ENCODE measurements at regions not wholly inside any gene's neighbourhood (a gene's known extent, or its start where the extent isn't known, plus 50 kb on each side); places are given as distances from the start of the nearest gene placed in this dataset.

DNA sequence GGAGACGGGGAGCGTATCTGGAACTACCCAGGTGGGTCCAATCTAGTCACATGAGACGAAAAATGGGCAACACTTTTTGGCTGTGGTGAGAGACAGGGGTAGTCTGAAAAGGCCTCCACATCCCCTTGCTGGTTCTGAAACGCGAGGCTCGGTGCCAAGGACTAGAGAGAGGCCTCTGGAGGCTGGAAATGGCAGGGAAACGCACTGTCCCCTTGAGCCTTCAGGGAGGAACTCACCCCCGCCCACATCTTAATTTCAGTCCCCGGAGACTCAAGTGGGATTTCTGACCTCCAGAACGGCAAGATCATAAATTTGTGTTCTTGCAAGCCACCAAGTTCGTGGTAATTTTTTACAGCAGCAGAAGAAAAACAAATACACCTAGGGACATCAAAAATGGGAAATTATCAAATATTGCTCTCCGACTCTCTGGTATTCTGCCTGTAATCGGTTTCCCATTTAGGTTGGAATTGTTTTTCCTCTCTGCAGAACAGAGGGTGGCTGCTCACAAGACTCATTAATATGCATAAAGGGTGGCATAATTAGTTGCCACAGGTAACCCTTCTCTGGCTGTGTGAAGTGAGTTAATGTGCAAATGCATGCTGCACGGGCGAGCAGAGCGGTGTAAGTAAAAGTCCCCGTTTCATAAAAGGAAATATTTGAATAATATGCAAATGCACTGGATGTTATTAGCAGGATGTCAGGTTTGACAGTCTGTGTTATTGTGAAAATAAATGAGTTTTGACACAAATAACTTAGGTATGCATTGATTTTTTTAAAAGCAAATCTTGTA is 185.7 kb downstream of the ARRDC4 start:
- DNase-seq = no peak

- DNase-seq = no peak
Measured at GRCh38 chr15:98147415-98147814, 186.9 kb downstream of the ARRDC4 start.

DNA sequence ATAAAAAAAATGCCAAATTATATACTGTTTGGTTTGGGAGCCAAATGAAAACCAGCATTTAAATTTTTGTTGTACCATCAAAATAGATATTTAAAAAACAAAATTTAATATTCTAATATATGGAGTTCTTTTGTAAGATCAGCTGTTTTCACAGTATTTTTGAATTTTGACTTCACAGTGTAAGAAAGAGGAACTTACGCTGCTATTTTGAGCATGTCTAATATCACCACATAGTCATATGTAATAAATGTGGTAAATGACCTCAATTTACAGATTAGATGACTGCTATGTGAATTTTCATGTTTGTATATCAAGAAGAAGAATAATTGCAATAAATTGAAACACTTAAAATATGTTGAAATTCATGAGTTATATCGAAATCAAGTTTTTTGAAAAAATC is 189.6 kb downstream of the ARRDC4 start:
- no peak for DNase-seq

- no peak for DNase-seq
Measured at GRCh38 chr15:98150536-98150935, 190.0 kb downstream of the ARRDC4 start.

GRCh38 chr15:98151096-98151495 is 190.6 kb downstream of the ARRDC4 start:
- no peak for DNase-seq

- DNase-seq = no peak
Measured at GRCh38 chr15:98152156-98152555, 191.7 kb downstream of the ARRDC4 start.

- DNase-seq = no peak
Measured at GRCh38 chr15:98154863-98155262, 194.4 kb downstream of the ARRDC4 start.

GRCh38 chr15:98155356-98155755 is 194.9 kb downstream of the ARRDC4 start:
- DNase-seq = no peak

- DNase-seq = no peak
Measured at GRCh38 chr15:98160236-98160635, 199.7 kb downstream of the ARRDC4 start.

DNA sequence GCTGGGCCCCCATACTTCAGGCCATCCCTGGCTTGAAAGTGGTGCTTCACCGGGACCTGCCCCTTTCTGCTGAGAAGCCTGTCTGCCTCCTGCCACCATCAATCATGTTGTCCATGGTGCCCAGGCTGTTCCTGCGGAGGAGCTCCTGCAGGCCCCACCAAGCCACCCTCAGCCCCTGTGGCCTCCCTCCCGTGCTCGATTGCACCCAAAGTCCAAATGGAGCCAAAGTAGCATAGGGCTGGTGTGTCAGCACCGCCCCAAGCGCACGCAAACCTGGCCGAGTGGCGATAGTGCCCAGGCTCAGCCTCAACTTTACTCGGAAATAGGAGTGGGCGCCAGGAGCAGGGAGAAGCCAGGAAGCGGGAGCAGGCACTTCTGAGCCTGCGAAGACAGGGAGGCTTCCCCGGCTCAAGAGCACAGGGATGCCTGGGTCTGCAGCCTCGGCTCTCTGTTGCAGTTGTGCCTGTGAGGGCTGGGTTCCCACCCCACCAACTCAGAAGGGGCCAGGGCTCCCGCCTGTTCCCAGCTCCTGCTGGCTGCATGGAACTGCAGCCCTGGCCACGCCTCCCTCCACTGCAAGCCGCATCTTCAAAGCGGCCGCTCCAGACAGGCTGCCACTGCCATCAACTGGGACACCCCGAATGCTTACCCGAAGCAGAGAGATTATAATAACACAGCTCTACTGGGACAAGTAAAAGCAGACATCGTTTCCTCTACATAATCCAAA is 203.0 kb downstream of the ARRDC4 start:
- DNase-seq = no peak

DNA sequence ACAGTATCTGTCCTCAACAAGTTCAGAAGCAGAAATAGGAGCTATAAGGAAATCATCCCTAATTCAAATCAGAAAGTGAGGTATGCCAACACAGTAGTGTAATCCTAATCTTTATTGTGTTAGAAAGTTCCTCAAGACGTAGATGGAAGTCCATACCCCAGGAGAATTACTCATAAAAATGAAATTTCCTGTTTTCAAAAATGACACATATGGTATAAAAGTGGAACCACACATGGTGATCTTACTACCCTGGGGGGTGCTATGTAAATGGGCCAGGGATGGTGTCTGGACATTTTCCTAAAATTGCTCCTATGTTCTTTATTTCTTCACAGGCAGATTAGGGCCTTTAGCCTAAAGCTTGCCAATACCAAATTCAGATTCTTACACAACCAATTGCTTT is 204.1 kb downstream of the ARRDC4 start:
- DNase-seq = no peak

- DNase-seq = no peak
Measured at GRCh38 chr15:98164986-98165385, 204.5 kb downstream of the ARRDC4 start.

- DNase-seq = no peak
Measured at GRCh38 chr15:98167722-98168268, 207.3 kb downstream of the ARRDC4 start.

DNA sequence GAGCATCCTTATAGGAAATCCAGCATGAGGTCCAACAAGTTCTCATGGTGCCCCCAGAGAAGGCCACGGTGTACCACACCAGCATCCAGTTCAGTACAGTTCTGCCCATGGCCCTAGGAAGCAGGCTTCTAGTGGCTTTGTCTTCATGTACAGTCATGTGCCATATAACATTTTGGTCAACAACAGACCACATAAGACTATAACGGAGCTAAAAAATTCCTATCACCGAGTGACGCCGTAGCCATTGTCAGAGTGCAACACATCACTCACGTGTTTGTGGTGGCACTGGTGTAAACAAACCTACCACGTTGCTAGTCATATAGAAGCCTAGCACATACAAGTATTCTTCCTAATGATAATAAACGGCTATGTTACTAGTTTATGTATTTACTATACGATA is 209.0 kb downstream of the ARRDC4 start:
- no peak for DNase-seq

GRCh38 chr15:98174286-98174685 is 213.8 kb downstream of the ARRDC4 start:
- DNase-seq = no peak

GRCh38 chr15:98174841-98175240 is 214.3 kb downstream of the ARRDC4 start:
- no peak for DNase-seq

- DNase-seq = no peak
Measured at GRCh38 chr15:98177966-98178592, 217.6 kb downstream of the ARRDC4 start.

DNA sequence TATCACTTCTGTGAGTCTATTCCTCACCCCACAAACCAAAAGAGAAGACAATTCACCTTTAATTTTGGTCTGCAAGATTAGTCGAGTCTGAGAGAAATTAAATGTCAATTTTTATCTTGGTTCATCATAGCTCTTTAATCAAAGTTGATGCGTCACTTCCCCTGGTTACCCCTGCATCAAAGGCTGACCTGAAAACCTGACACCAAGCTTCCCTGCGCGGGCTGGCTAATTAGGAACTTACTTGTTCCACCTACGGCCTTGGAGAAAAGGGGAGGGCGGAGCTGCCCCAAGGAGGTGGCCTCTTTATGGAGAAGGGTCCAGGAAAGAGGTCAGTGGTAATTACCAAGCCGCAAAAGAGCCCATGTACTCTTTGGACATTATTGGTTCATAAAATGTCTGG is 218.4 kb downstream of the ARRDC4 start:
- DNase-seq = no peak

GRCh38 chr15:98187549-98187948 is 227.0 kb downstream of the ARRDC4 start:
- DNase-seq = no peak

DNA sequence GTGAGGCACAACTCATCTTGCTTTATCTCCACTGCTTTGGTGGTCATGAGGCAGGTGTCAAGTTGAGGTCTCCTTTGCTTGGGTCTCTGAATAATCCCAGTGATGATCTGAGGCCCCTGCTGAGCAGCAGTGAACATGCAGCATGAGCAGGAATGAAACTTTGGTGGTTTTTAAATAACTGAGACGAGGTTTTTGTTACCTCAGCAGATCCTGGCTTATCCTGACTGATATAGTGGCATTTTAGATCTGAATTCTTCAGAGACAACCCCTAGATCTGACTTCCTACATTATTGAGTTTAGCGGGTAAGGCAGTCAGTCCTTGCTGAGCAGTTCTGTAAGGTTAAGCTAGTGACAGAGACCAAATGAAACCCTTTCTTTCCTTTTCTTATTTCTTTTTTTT is 230.4 kb downstream of the ARRDC4 start:
- no peak for DNase-seq

GRCh38 chr15:98195796-98196195 is 235.3 kb downstream of the ARRDC4 start:
- DNase-seq = no peak

DNA sequence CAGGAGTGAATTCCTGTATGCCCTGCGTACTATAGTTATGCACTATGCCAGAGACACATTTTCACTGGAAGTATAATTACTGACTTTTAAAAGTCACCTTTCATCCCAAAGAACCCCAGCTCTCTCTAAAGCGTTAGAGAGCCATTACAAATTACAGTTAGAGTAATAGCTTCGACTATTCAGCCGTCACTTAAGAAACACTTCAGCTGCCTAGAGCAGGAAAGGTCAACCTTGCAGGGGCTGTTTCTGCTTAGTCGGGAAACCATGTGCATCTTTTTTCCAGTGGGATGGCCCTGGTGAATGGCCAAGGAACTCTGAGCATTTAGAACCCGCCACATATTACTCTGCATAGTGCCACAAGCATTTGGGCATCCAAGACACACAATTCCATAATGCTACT is 235.9 kb downstream of the ARRDC4 start:
- no peak for DNase-seq

GRCh38 chr15:98202256-98202655 is 241.8 kb downstream of the ARRDC4 start:
- DNase-seq = no peak
